IMR-90 (cell line): ENCODE measurements at regions not wholly inside any gene's neighbourhood (a gene's known extent, or its start where the extent isn't known, plus 50 kb on each side); places are given as distances from the start of the nearest gene placed in this dataset.

ENCODE experiments used
- ATAC-seq: fragments of 200-7000 bp; cut with Tn5 transposase; 2 replicates; pipeline ENCODE4 v1.9.1; 2020; ENCODE audit warnings: low read depth, mild to moderate bottlenecking, moderate library complexity
- BruUV-seq: library from RNA; stranded (reverse); fragments of 400-500 nt; replicated peaks from 2 replicates; lab custom pipeline; 2021; lab: Mats Ljungman, UMichigan
- CTCF ChIA-PET: fragments of 300-600 bp; formaldehyde crosslinking; extraction: SDS; loops from one replicate; lab custom pipeline; 2021; ENCODE audit warnings: antibody characterized with exemption; lab: Yijun Ruan, JAX
- POLR2A ChIA-PET: fragments of 300-600 bp; sonication (Branson Sonifier 250); formaldehyde crosslinking; loops from one replicate; lab custom pipeline; 2022; ENCODE audit warnings: antibody characterized with exemption; ENCODE audit not compliant: unreplicated experiment; lab: Charles Lee
- DNase-seq: peaks from one replicate; pipeline ENCODE4 v3.0.0; 2013
- H2AFZ ChIP-seq: replicated peaks from 2 replicates; pipeline ENCODE3; 2013; ENCODE audit warnings: low read length, mild to moderate bottlenecking; ENCODE audit not compliant: poor library complexity
- H2AK5ac ChIP-seq: 2 replicates; pipeline ENCODE4 v1.6.1; 2013; ENCODE audit warnings: low read depth, low read length, inconsistent platforms
- H2AK9ac ChIP-seq: replicated peaks from 2 replicates; pipeline ENCODE3; 2013; ENCODE audit warnings: mild to moderate bottlenecking, low read depth, low read length, moderate library complexity; ENCODE audit not compliant: poor library complexity
- H2BK120ac ChIP-seq: 2 replicates; pipeline ENCODE4 v1.6.1; 2013; ENCODE audit warnings: low read depth, low read length, inconsistent platforms
- H2BK15ac ChIP-seq: 3 replicates; pipeline ENCODE4 v1.6.1; 2013; ENCODE audit warnings: low read depth, low read length, inconsistent platforms
- H2BK20ac ChIP-seq: 2 replicates; pipeline ENCODE4 v1.6.1; 2013; ENCODE audit warnings: low read depth, mild to moderate bottlenecking, inconsistent platforms, low read length, moderate library complexity
- H2BK5ac ChIP-seq: 2 replicates; pipeline ENCODE4 v1.6.1; 2013; ENCODE audit warnings: mild to moderate bottlenecking, low read depth, low read length, inconsistent platforms; ENCODE audit not compliant: poor library complexity, severe bottlenecking
- H3K14ac ChIP-seq: replicated peaks from 2 replicates; pipeline ENCODE4 v1.6.1; 2013; ENCODE audit warnings: low read depth, low read length, inconsistent platforms
- H3K18ac ChIP-seq: 2 replicates; pipeline ENCODE4 v1.6.1; 2013; ENCODE audit warnings: low read depth, low read length, control low read depth
- H3K23ac ChIP-seq: 2 replicates; pipeline ENCODE4 v1.6.1; 2013; ENCODE audit warnings: low read depth, low read length, inconsistent platforms
- H3K27ac ChIP-seq: 2 replicates; pipeline ENCODE4 v1.5.1; 2013; ENCODE audit warnings: mild to moderate bottlenecking, control low read depth, low read length; ENCODE audit not compliant: insufficient read depth
- H3K27me3 ChIP-seq: 2 replicates; pipeline ENCODE4 v1.6.1; 2013; ENCODE audit warnings: low read length; ENCODE audit not compliant: control insufficient read depth, insufficient read depth
- H3K36me3 ChIP-seq: 2 replicates; pipeline ENCODE4 v1.6.1; 2013; ENCODE audit warnings: low read length, mixed read lengths; ENCODE audit not compliant: control insufficient read depth, insufficient read depth
- H3K4ac ChIP-seq: 2 replicates; pipeline ENCODE4 v1.6.1; 2013; ENCODE audit warnings: low read depth, low read length, inconsistent platforms
- H3K4me1 ChIP-seq: 2 replicates; pipeline ENCODE4 v1.6.1; 2013; ENCODE audit warnings: low read length, mixed read lengths; ENCODE audit not compliant: control insufficient read depth, insufficient read depth
- H3K4me2 ChIP-seq: 2 replicates; pipeline ENCODE4 v1.6.1; 2013; ENCODE audit warnings: low read depth, mild to moderate bottlenecking, control low read depth, low read length, moderate library complexity
- H3K4me3 ChIP-seq: 2 replicates; pipeline ENCODE4 v1.5.1; 2013; ENCODE audit warnings: low read depth, mild to moderate bottlenecking, control low read depth, low read length, moderate library complexity; ENCODE audit not compliant: insufficient read depth
- H3K56ac ChIP-seq: 2 replicates; pipeline ENCODE4 v1.6.1; 2013; ENCODE audit warnings: low read length, inconsistent platforms; ENCODE audit not compliant: insufficient read depth; ENCODE audit errors: extremely low read depth
- H3K79me1 ChIP-seq, 2 experiments: 2 replicates each; pipeline ENCODE4 v1.6.1; 2013; ENCODE audit warnings: low read length in 2 of 2, inconsistent platforms in 1 of 2, low read depth in 1 of 2
- H3K9ac ChIP-seq: 2 replicates; pipeline ENCODE4 v1.6.1; 2013; ENCODE audit warnings: low read depth, low read length, control low read depth
- H3K9me1 ChIP-seq: 2 replicates; pipeline ENCODE4 v1.6.1; 2013; ENCODE audit warnings: low read length, inconsistent platforms; ENCODE audit not compliant: insufficient read depth
- H3K9me3 ChIP-seq: 2 replicates; pipeline ENCODE4 v1.6.1; 2013; ENCODE audit warnings: low read length; ENCODE audit not compliant: control insufficient read depth, insufficient read depth
- H4K20me1 ChIP-seq: 2 replicates; pipeline ENCODE4 v1.6.1; 2013; ENCODE audit warnings: low read length, inconsistent platforms; ENCODE audit not compliant: insufficient read depth
- H4K5ac ChIP-seq: 2 replicates; pipeline ENCODE4 v1.6.1; 2013; ENCODE audit warnings: mild to moderate bottlenecking, low read depth, low read length, control low read depth
- H4K8ac ChIP-seq, 2 experiments: 2 replicates each; pipeline ENCODE4 v1.6.1; 2013; ENCODE audit warnings: low read depth in 2 of 2, low read length in 2 of 2, control low read depth in 1 of 2, inconsistent platforms in 1 of 2
- H4K91ac ChIP-seq: 2 replicates; pipeline ENCODE4 v1.6.1; 2013; ENCODE audit warnings: low read depth, low read length, inconsistent platforms; ENCODE audit not compliant: insufficient read depth
- BHLHE40 ChIP-seq: fragments of 150-350 bp; IDR thresholded peaks from 2 replicates; pipeline ENCODE4 v1.6.1; 2016; ENCODE audit warnings: mild to moderate bottlenecking, low read depth, low read length
- CHD1 ChIP-seq: IDR thresholded peaks from 2 replicates; pipeline ENCODE4 v1.6.1; 2012; ENCODE audit warnings: low read depth, low read length, improper control_type of control experiment
- CTCF ChIP-seq: conservative IDR thresholded peaks from 2 replicates; pipeline ENCODE4 v1.5.1; 2012; ENCODE audit warnings: mild to moderate bottlenecking, low read depth, low read length, improper control_type of control experiment
- ELK1 ChIP-seq: fragments of 150-350 bp; IDR thresholded peaks from 2 replicates; pipeline ENCODE4 v1.6.1; 2016; ENCODE audit warnings: low read depth, mild to moderate bottlenecking, low read length, moderate library complexity, borderline replicate concordance
- FOS ChIP-seq: fragments of 150-350 bp; IDR thresholded peaks from 2 replicates; pipeline ENCODE4 v1.6.1; 2016; ENCODE audit warnings: low read depth, low read length
- MAFK ChIP-seq: IDR thresholded peaks from 2 replicates; pipeline ENCODE4 v1.6.1; 2012; ENCODE audit warnings: low read depth, low read length, improper control_type of control experiment
- MAZ ChIP-seq: IDR thresholded peaks from 2 replicates; pipeline ENCODE4 v1.6.1; 2012; ENCODE audit warnings: low read depth, mild to moderate bottlenecking, low read length, improper control_type of control experiment, moderate library complexity, borderline replicate concordance
- NFE2L2 ChIP-seq: fragments of 150-350 bp; IDR thresholded peaks from 2 replicates; pipeline ENCODE4 v1.6.1; 2016; ENCODE audit warnings: low read depth, mild to moderate bottlenecking, low read length
- POLR2A ChIP-seq: IDR thresholded peaks from 2 replicates; pipeline ENCODE4 v1.6.1; 2012; ENCODE audit warnings: mild to moderate bottlenecking, low read depth, low read length
- RCOR1 ChIP-seq: IDR thresholded peaks from 2 replicates; pipeline ENCODE4 v1.6.1; 2012; ENCODE audit warnings: mild to moderate bottlenecking, low read length, improper control_type of control experiment; ENCODE audit not compliant: insufficient replicate concordance
- USF2 ChIP-seq: fragments of 150-350 bp; IDR thresholded peaks from 2 replicates; pipeline ENCODE4 v1.6.1; 2017; ENCODE audit warnings: mild to moderate bottlenecking, antibody characterized with exemption, low read length, low read depth
- WGBS, 2 experiments: methylation state at CpG; one replicate each; pipeline versions ENCODE4 v1.1.5 to v1.1.7; 2013; ENCODE audit warnings: missing lambda C conversion rate in 2 of 2; ENCODE audit not compliant: insufficient read length in 1 of 2; ENCODE audit errors: extremely low coverage in 2 of 2; 5-methylcytosine and 5-hydroxymethylcytosine counted together
- dilution Hi-C: fragments of 300-500 bp; cut with HindIII; formaldehyde crosslinking; loops from one replicate; pipeline ENCODE4 v1.14.3; 2018; ENCODE audit warnings: low sequenced_read_pairs; ENCODE audit not compliant: unreplicated experiment
- in situ Hi-C: fragments of 300-500 bp; cut with MboI; formaldehyde crosslinking; loops from 3 replicates; pipeline ENCODE4 v1.14.3; 2019; ENCODE audit warnings: low sequenced_read_pairs, inconsistent platforms, mixed read lengths
- intact Hi-C: fragments of 100-400 bp; cut with micrococcal nuclease; formaldehyde crosslinking; loops from 2 replicates; pipeline ENCODE4 v1.10.0; 2022

- no peak overlapping the region for H3K27ac ChIP-seq
- H2BK15ac ChIP-seq, result no peak overlapping the region
- no peak overlapping the region for H2AK5ac ChIP-seq
- H3K9me1 ChIP-seq, result no peaks in the 10 kb centered on the region
- CTCF ChIA-PET, result no interaction called here
- no peak overlapping the region for H3K18ac ChIP-seq
- ATAC-seq (no peak), DNase-seq (no peak)
- POLR2A ChIA-PET, result no interaction called here
- no peak overlapping the region for H4K91ac ChIP-seq
- no peak overlapping the region for H2BK20ac ChIP-seq
- WGBS, 2 experiments, result 86% methylated on average over 1 of the region's 2 CpGs; no CpG with 5 or more reads in 1 of the 2 experiments
- in situ Hi-C loops, result no loop called here
- H3K79me1 ChIP-seq, result no peaks in the 10 kb centered on the region
- H4K5ac ChIP-seq, result no peak overlapping the region
- no peak overlapping the region for H3K4me3 ChIP-seq
- TF ChIP-seq CTCF (no peak), BHLHE40 (no peak), FOS (no peak), MAZ (no peak), NFE2L2 (no peak), ELK1 (no peak), RCOR1 (no peak), CHD1 (no peak), MAFK (no peak), USF2 (no peak), POLR2A (no peak)
- H3K14ac ChIP-seq, result no peak overlapping the region
- H3K4ac ChIP-seq, result no peak overlapping the region
- no peak overlapping the region for H4K8ac ChIP-seq
- BruUV-seq, result no TSS peak
- H3K36me3 ChIP-seq, result no peaks in the 10 kb centered on the region
- dilution Hi-C loops, result no loop called here
- H2BK120ac ChIP-seq, result no peak overlapping the region
- H3K27me3 ChIP-seq, result no peaks in the 10 kb centered on the region
- no peaks in the 10 kb centered on the region for H4K20me1 ChIP-seq
- H3K56ac ChIP-seq, result no peak overlapping the region
- no peak overlapping the region for H3K4me2 ChIP-seq
- no peak overlapping the region for H3K23ac ChIP-seq
- H2AFZ ChIP-seq, result no peak overlapping the region
- peaks cover 18% of the 10 kb centered on the region for H3K9me3 ChIP-seq
- H3K9ac ChIP-seq, result no peak overlapping the region
- no peak overlapping the region for H2AK9ac ChIP-seq
- intact Hi-C loops, result no loop called here
- H2BK5ac ChIP-seq, result no peak overlapping the region
- H3K4me1 ChIP-seq, result no peaks in the 10 kb centered on the region
Measured at GRCh38 chr1:239204401-239204800, 182.0 kb upstream of the CHRM3 start.
